Gastroesophageal sphincter (tissue), 3 donors: ENCODE measurements at regions not wholly inside any gene's neighbourhood (a gene's known extent, or its start where the extent isn't known, plus 50 kb on each side); places are given as distances from the start of the nearest gene placed in this dataset.

ENCODE experiments used
- EP300 ChIP-seq: sonication (generic); formaldehyde crosslinking; IDR thresholded peaks from one replicate; pipeline ENCODE4 v1.6.1; 2017; ENCODE audit warnings: antibody characterized with exemption, mild to moderate bottlenecking
- TF ChIP-seq, protein P1 (sequence below), 4 experiments: fragments of 200-600 bp in 2 of 4; fragments of 450-650 bp in 2 of 4; sonication (generic) in 1 of 4; IDR thresholded peaks; one replicate each; pipeline ENCODE4 v1.5.1; 2017 to 2019; ENCODE audit warnings: antibody characterized with exemption in 4 of 4, mild to moderate bottlenecking in 2 of 4, moderate library complexity in 2 of 4

DNA sequence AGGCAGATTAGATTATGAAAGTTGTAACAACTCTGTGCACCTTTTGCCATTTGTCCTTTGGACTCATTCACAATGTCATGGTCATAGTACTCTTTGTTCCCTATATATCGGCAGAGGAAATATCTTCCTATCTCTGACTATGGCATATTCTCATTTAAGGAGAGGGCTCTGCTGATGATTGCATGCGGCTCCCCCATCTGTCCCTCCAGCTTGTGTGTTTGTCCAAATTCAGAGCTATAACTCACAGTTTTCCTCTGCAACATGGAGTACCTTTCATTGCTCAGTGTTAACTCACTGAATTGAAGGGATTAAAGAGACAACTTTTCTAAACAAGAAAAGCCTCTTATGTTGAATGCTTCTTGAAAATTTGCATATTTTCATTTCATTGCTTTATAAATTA is 145.5 kb downstream of the OTUD1 start:
- TF ChIP-seq, protein P1, sequence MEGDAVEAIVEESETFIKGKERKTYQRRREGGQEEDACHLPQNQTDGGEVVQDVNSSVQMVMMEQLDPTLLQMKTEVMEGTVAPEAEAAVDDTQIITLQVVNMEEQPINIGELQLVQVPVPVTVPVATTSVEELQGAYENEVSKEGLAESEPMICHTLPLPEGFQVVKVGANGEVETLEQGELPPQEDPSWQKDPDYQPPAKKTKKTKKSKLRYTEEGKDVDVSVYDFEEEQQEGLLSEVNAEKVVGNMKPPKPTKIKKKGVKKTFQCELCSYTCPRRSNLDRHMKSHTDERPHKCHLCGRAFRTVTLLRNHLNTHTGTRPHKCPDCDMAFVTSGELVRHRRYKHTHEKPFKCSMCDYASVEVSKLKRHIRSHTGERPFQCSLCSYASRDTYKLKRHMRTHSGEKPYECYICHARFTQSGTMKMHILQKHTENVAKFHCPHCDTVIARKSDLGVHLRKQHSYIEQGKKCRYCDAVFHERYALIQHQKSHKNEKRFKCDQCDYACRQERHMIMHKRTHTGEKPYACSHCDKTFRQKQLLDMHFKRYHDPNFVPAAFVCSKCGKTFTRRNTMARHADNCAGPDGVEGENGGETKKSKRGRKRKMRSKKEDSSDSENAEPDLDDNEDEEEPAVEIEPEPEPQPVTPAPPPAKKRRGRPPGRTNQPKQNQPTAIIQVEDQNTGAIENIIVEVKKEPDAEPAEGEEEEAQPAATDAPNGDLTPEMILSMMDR (IDR thresholded peaks at IDR 0.05), result no peak
- TF ChIP-seq EP300, result no peak
